Osteocyte (in vitro differentiated cells): ENCODE measurements at regions not wholly inside any gene's neighbourhood (a gene's known extent, or its start where the extent isn't known, plus 50 kb on each side); places are given as distances from the start of the nearest gene placed in this dataset.

ENCODE experiments used
- DNase-seq: peaks from one replicate; pipeline ENCODE4 v3.0.0; 2021; ENCODE audit warnings: mixed read lengths; ENCODE audit not compliant: unreplicated experiment; ENCODE audit errors: extremely low spot score
- H3K27ac Mint-ChIP-seq: one replicate; pipeline ENCODE4 v1.8.0; 2021; ENCODE audit warnings: mild to moderate bottlenecking, mixed read lengths; ENCODE audit not compliant: unreplicated experiment
- H3K27me3 Mint-ChIP-seq: one replicate; pipeline ENCODE4 v1.8.0; 2021; ENCODE audit warnings: mixed read lengths; ENCODE audit not compliant: unreplicated experiment
- H3K36me3 Mint-ChIP-seq: one replicate; pipeline ENCODE4 v1.8.0; 2021; ENCODE audit warnings: mixed read lengths; ENCODE audit not compliant: unreplicated experiment
- H3K4me1 Mint-ChIP-seq: one replicate; pipeline ENCODE4 v1.8.0; 2021; ENCODE audit warnings: mixed read lengths; ENCODE audit not compliant: unreplicated experiment
- H3K4me3 Mint-ChIP-seq: one replicate; pipeline ENCODE4 v1.8.0; 2021; ENCODE audit warnings: mild to moderate bottlenecking, moderate library complexity, mixed read lengths; ENCODE audit not compliant: unreplicated experiment
- H3K9me3 Mint-ChIP-seq: one replicate; pipeline ENCODE4 v1.8.0; 2021; ENCODE audit warnings: mixed read lengths; ENCODE audit not compliant: unreplicated experiment
- TF ChIP-seq, protein P1 (sequence below): fragments of 200-600 bp; sonication (generic); IDR thresholded peaks from 2 replicates; pipeline ENCODE4 v1.5.0; 2021; ENCODE audit warnings: antibody characterized with exemption, mild to moderate bottlenecking, moderate library complexity

GRCh38 chr1:29901624-29902325, 665.5 kb downstream of the PTPRU start:
- no peak overlapping the region for H3K27ac Mint-ChIP-seq
- no peak overlapping the region for H3K4me3 Mint-ChIP-seq
- peaks cover 6% of the 10 kb centered on the region for H3K27me3 Mint-ChIP-seq
- no peaks in the 10 kb centered on the region for H3K36me3 Mint-ChIP-seq
- TF ChIP-seq, protein P1, sequence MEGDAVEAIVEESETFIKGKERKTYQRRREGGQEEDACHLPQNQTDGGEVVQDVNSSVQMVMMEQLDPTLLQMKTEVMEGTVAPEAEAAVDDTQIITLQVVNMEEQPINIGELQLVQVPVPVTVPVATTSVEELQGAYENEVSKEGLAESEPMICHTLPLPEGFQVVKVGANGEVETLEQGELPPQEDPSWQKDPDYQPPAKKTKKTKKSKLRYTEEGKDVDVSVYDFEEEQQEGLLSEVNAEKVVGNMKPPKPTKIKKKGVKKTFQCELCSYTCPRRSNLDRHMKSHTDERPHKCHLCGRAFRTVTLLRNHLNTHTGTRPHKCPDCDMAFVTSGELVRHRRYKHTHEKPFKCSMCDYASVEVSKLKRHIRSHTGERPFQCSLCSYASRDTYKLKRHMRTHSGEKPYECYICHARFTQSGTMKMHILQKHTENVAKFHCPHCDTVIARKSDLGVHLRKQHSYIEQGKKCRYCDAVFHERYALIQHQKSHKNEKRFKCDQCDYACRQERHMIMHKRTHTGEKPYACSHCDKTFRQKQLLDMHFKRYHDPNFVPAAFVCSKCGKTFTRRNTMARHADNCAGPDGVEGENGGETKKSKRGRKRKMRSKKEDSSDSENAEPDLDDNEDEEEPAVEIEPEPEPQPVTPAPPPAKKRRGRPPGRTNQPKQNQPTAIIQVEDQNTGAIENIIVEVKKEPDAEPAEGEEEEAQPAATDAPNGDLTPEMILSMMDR = no peak
- no peak for DNase-seq
- no peaks in the 10 kb centered on the region for H3K4me1 Mint-ChIP-seq
- no peaks in the 10 kb centered on the region for H3K9me3 Mint-ChIP-seq

DNA sequence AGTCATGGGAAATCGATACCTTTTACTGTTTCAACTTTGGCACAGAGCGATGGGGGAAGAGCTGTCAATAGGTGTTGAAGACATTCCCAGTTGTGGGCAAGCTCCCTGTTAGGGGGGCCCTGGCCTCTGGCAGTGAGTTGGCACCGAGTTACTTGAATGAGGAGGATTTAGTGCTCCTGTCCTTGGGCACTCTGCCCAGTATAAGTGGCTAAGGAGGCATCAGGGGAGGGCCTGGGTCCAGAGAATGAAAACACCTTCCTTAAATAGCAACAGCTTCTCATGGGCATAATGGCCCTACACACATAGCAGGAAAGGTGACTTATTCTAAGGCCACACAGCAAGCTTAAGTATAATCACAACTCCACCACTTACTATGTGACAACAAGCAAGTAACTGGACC, 664.4 kb downstream of the PTPRU start:
- H3K36me3 Mint-ChIP-seq = no peaks in the 10 kb centered on the region
- no peaks in the 10 kb centered on the region for H3K9me3 Mint-ChIP-seq
- H3K4me1 Mint-ChIP-seq = no peaks in the 10 kb centered on the region
- DNase-seq = no peak
- TF ChIP-seq, protein P1 = no peak
- no peak overlapping the region for H3K4me3 Mint-ChIP-seq
- H3K27me3 Mint-ChIP-seq = peaks cover 9% of the 10 kb centered on the region
- no peak overlapping the region for H3K27ac Mint-ChIP-seq

DNA sequence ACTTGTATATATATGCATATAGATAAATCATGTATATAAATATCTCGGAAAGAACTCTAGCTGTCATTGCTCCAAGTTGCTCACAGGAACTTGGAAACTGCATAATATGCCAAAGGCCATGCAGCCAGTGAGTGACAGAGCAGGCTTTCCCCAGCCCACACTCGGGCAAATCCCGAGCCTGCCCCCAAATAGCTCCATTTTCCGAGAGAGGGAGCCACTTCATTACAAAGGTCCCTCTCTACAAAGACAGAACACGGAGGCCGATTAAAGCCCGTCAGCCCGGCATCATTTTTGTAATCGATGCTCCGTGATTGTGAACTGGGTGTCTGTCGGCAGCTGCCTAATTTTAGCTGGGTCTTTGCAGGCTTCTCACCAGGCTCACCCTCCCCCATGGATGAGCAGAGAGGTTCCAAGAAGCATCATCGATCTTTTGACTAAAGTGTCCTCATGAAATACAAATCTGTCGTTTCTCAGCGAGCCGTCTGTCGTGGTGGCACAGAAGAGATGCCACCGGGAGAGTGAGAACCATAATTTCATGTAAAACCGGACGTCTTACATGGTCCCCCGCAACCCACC, 663.9 kb downstream of the PTPRU start:
- no peak for DNase-seq
- Mint-ChIP-seq H3K36me3 (no peaks in the 10 kb centered on the region), H3K27me3 (peaks cover 9% of the 10 kb centered on the region), H3K4me3 (no peak overlapping the region), H3K4me1 (no peaks in the 10 kb centered on the region), H3K27ac (no peak overlapping the region), H3K9me3 (no peaks in the 10 kb centered on the region)
- TF ChIP-seq, protein P1 = no peak

DNA sequence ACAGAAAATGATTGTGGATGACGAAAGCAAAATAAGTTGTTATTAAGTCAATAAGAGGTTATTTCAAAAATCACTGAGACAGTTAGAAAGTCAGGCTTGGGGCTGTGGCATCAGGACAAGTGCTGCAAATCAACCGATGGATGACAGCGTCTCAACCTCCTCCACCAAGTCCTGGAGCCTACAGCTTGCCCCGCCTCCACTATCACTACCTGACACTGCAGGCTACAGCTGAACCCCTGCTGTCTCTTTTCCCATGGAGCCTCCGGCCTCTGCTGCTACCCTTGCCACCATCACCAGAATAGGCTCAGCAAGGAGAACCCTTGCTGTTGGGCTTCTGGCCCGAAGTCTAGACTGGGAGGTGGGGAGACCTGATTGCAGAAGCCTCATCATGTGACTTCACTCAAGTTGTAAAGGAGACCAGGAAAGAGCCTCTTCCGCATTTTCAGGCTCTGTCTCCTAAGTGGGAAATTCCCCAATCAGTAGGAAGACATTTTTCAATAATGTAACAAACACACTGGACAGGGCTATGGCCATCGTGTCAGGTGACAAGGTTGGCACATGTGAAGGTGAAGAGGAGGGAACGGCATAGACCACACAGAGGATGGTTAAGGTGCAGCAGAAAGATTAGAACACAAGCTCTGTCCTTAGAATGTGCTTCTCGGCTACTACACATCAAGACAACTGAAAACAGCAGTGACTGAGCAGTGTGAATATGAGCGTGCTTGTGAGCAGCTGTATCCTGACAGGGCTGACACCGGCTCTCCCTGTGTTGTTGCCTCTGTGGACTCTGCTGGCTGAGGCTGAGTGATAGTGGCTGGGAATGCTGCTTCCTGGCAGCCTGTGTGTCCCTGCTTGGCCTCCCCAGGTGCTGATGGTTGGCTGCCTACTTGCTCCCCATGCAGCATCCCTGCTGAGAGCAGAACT, 660.7 kb downstream of the PTPRU start:
- H3K27ac Mint-ChIP-seq = no peak overlapping the region
- TF ChIP-seq, protein P1 = no peak
- DNase-seq = no peak
- H3K36me3 Mint-ChIP-seq = no peaks in the 10 kb centered on the region
- H3K9me3 Mint-ChIP-seq = no peaks in the 10 kb centered on the region
- peaks cover 6% of the 10 kb centered on the region for H3K27me3 Mint-ChIP-seq
- H3K4me3 Mint-ChIP-seq = no peak overlapping the region
- H3K4me1 Mint-ChIP-seq = no peaks in the 10 kb centered on the region

DNA sequence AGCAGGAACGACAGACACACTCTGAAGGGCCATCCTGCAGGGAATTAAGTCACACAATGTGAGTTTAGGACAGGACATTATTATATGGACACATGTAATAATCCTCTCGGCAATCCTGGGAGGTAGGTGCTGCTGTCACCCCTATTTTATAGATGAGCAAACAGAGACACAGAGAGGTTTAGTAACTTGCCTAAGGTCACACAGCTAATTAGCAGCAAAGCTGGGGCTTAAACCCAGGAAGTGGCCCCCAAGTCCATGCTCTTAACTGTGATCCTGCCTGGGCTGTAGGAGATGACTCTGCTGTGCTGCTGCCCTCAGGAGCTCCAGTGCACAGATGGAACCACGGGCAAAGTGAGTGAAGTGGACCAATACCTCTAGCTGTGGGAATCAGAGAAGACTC, 660.0 kb downstream of the PTPRU start:
- no peak overlapping the region for H3K27ac Mint-ChIP-seq

More for the DNA sequence above, 660.0 kb downstream of the PTPRU start:
- DNase-seq = no peak
- Mint-ChIP-seq H3K27me3 (peaks cover 5% of the 10 kb centered on the region), H3K4me1 (no peaks in the 10 kb centered on the region), H3K4me3 (no peak overlapping the region), H3K9me3 (no peaks in the 10 kb centered on the region), H3K36me3 (no peaks in the 10 kb centered on the region)
- TF ChIP-seq, protein P1 = no peak
